ENCODE measurements at regions not wholly inside any gene's neighbourhood (a gene's known extent, or its start where the extent isn't known, plus 50 kb on each side); places are given as distances from the start of the nearest gene placed in this dataset.
"Not testable (repeated sequence)": the region's sequence is repeated elsewhere in the genome, so short reads cannot be mapped to it uniquely, and the experiment has no call there.

GRCh38 chr18:39244242-39244641 lies 1678.6 kb upstream of the CELF4 start:
- no peaks in the 10 kb centered on the region for H3K36me3 ChIP-seq (replicated peaks; ENCODE audit: control insufficient read depth, insufficient read depth, low read length)

GRCh38 chr18:39241534-39241933 lies 1675.9 kb upstream of the CELF4 start:
- H3K36me3 ChIP-seq (replicated peaks; ENCODE audit: control insufficient read depth, insufficient read depth, low read length) = no peaks in the 10 kb centered on the region
- no peaks in the 10 kb centered on the region for H3K27me3 ChIP-seq (ENCODE audit: control insufficient read depth, insufficient read depth, low read length)
- H3K4me3 ChIP-seq (ENCODE audit: insufficient read depth, low read depth, low read length) = no peak overlapping the region
- DNase-seq = no peak

More at GRCh38 chr18:39244242-39244641, 1678.6 kb upstream of the CELF4 start:
- no peak overlapping the region for H3K4me3 ChIP-seq (ENCODE audit: insufficient read depth, low read depth, low read length)
- no peak for DNase-seq
- no peaks in the 10 kb centered on the region for H3K27me3 ChIP-seq (ENCODE audit: control insufficient read depth, insufficient read depth, low read length)

GRCh38 chr18:39238981-39239660 lies 1673.5 kb upstream of the CELF4 start:
- no peak for DNase-seq
- no peaks in the 10 kb centered on the region for H3K36me3 ChIP-seq (replicated peaks; ENCODE audit: control insufficient read depth, insufficient read depth, low read length)
- no peak overlapping the region for H3K4me3 ChIP-seq (ENCODE audit: insufficient read depth, low read depth, low read length)
- no peaks in the 10 kb centered on the region for H3K27me3 ChIP-seq (ENCODE audit: control insufficient read depth, insufficient read depth, low read length)

GRCh38 chr18:39235118-39235719 lies 1669.6 kb upstream of the CELF4 start:
- Histone ChIP-seq H3K4me3 (ENCODE audit: insufficient read depth, low read depth, low read length) (no peak overlapping the region), H3K36me3 (replicated peaks; ENCODE audit: control insufficient read depth, insufficient read depth, low read length) (no peaks in the 10 kb centered on the region), H3K27me3 (ENCODE audit: control insufficient read depth, insufficient read depth, low read length) (no peaks in the 10 kb centered on the region)
- no peak for DNase-seq

- H3K4me3 ChIP-seq (ENCODE audit: insufficient read depth, low read depth, low read length) = no peak overlapping the region
- H3K36me3 ChIP-seq (replicated peaks; ENCODE audit: control insufficient read depth, insufficient read depth, low read length) = no peaks in the 10 kb centered on the region
- DNase-seq = no peak
- no peaks in the 10 kb centered on the region for H3K27me3 ChIP-seq (ENCODE audit: control insufficient read depth, insufficient read depth, low read length)
These were observed 1667.3 kb upstream of the CELF4 start for GRCh38 chr18:39232937-39233336.

- Histone ChIP-seq H3K27me3 (ENCODE audit: control insufficient read depth, insufficient read depth, low read length) (no peaks in the 10 kb centered on the region), H3K36me3 (replicated peaks; ENCODE audit: control insufficient read depth, insufficient read depth, low read length) (no peaks in the 10 kb centered on the region), H3K4me3 (ENCODE audit: insufficient read depth, low read depth, low read length) (no peak overlapping the region)
- DNase-seq = no peak
These were observed 1666.9 kb upstream of the CELF4 start for GRCh38 chr18:39232490-39232889.

- Histone ChIP-seq H3K27me3 (ENCODE audit: control insufficient read depth, insufficient read depth, low read length) (no peaks in the 10 kb centered on the region), H3K4me3 (ENCODE audit: insufficient read depth, low read depth, low read length) (no peak overlapping the region), H3K36me3 (replicated peaks; ENCODE audit: control insufficient read depth, insufficient read depth, low read length) (no peaks in the 10 kb centered on the region)
- no peak for DNase-seq
These were observed 1664.6 kb upstream of the CELF4 start for GRCh38 chr18:39230086-39230803.

- not testable (repeated sequence) for H3K4me3 ChIP-seq (ENCODE audit: insufficient read depth, low read depth, low read length); DNase-seq; H3K27me3 ChIP-seq (ENCODE audit: control insufficient read depth, insufficient read depth, low read length); H3K36me3 ChIP-seq (replicated peaks; ENCODE audit: control insufficient read depth, insufficient read depth, low read length)
These were observed 1662.2 kb upstream of the CELF4 start for GRCh38 chr18:39227769-39228168.

GRCh38 chr18:39225373-39225772 lies 1659.8 kb upstream of the CELF4 start:
- Histone ChIP-seq H3K36me3 (replicated peaks; ENCODE audit: control insufficient read depth, insufficient read depth, low read length) (no peaks in the 10 kb centered on the region), H3K4me3 (ENCODE audit: insufficient read depth, low read depth, low read length) (no peak overlapping the region), H3K27me3 (ENCODE audit: control insufficient read depth, insufficient read depth, low read length) (no peaks in the 10 kb centered on the region)
- DNase-seq = no peak

GRCh38 chr18:39223283-39223682 lies 1657.7 kb upstream of the CELF4 start:
- no peaks in the 10 kb centered on the region for H3K27me3 ChIP-seq (ENCODE audit: control insufficient read depth, insufficient read depth, low read length)
- no peak overlapping the region for H3K4me3 ChIP-seq (ENCODE audit: insufficient read depth, low read depth, low read length)
- no peaks in the 10 kb centered on the region for H3K36me3 ChIP-seq (replicated peaks; ENCODE audit: control insufficient read depth, insufficient read depth, low read length)
- DNase-seq = no peak

GRCh38 chr18:39215920-39216319 lies 1650.3 kb upstream of the CELF4 start:
- H3K4me3 ChIP-seq (ENCODE audit: insufficient read depth, low read depth, low read length) = no peak overlapping the region
- H3K36me3 ChIP-seq (replicated peaks; ENCODE audit: control insufficient read depth, insufficient read depth, low read length) = no peaks in the 10 kb centered on the region
- no peak for DNase-seq
- H3K27me3 ChIP-seq (ENCODE audit: control insufficient read depth, insufficient read depth, low read length) = no peaks in the 10 kb centered on the region

GRCh38 chr18:39211461-39211860 lies 1645.9 kb upstream of the CELF4 start:
- no peaks in the 10 kb centered on the region for H3K36me3 ChIP-seq (replicated peaks; ENCODE audit: control insufficient read depth, insufficient read depth, low read length)
- no peak overlapping the region for H3K4me3 ChIP-seq (ENCODE audit: insufficient read depth, low read depth, low read length)
- DNase-seq = no peak
- no peaks in the 10 kb centered on the region for H3K27me3 ChIP-seq (ENCODE audit: control insufficient read depth, insufficient read depth, low read length)

- Histone ChIP-seq H3K36me3 (replicated peaks; ENCODE audit: control insufficient read depth, insufficient read depth, low read length) (no peaks in the 10 kb centered on the region), H3K27me3 (ENCODE audit: control insufficient read depth, insufficient read depth, low read length) (no peaks in the 10 kb centered on the region), H3K4me3 (ENCODE audit: insufficient read depth, low read depth, low read length) (no peak overlapping the region)
- no peak for DNase-seq
These were observed 1643.6 kb upstream of the CELF4 start for GRCh38 chr18:39209173-39209572.

- DNase-seq = no peak
- no peaks in the 10 kb centered on the region for H3K36me3 ChIP-seq (replicated peaks; ENCODE audit: control insufficient read depth, insufficient read depth, low read length)
- H3K27me3 ChIP-seq (ENCODE audit: control insufficient read depth, insufficient read depth, low read length) = no peaks in the 10 kb centered on the region
- no peak overlapping the region for H3K4me3 ChIP-seq (ENCODE audit: insufficient read depth, low read depth, low read length)
These were observed 1643.1 kb upstream of the CELF4 start for GRCh38 chr18:39208729-39209128.

GRCh38 chr18:39208190-39208589 lies 1642.6 kb upstream of the CELF4 start:
- no peak for DNase-seq
- H3K36me3 ChIP-seq (replicated peaks; ENCODE audit: control insufficient read depth, insufficient read depth, low read length) = no peaks in the 10 kb centered on the region
- no peaks in the 10 kb centered on the region for H3K27me3 ChIP-seq (ENCODE audit: control insufficient read depth, insufficient read depth, low read length)
- H3K4me3 ChIP-seq (ENCODE audit: insufficient read depth, low read depth, low read length) = no peak overlapping the region
